GM21786 (cell line): ENCODE measurements at regions not wholly inside any gene's neighbourhood (a gene's known extent, or its start where the extent isn't known, plus 50 kb on each side); places are given as distances from the start of the nearest gene placed in this dataset.

ENCODE experiments used
- ATAC-seq: cut with Tn5 transposase; IDR thresholded peaks from one replicate; pipeline ENCODE4 v1.9.1; 2021; ENCODE audit not compliant: unreplicated experiment

- ATAC-seq: no peak
These were observed 336.4 kb upstream of the SLIT2 start for GRCh38 chr4:19915276-19915675.

- no peak for ATAC-seq
These were observed 338.1 kb upstream of the SLIT2 start for GRCh38 chr4:19913650-19914049.

- ATAC-seq: no peak
These were observed 340.7 kb upstream of the SLIT2 start for GRCh38 chr4:19910861-19911525.

- no peak for ATAC-seq
These were observed 346.7 kb upstream of the SLIT2 start for GRCh38 chr4:19905024-19905423.

- ATAC-seq: no peak
These were observed 363.1 kb upstream of the SLIT2 start for GRCh38 chr4:19888587-19888986.

- no peak for ATAC-seq
These were observed 367.9 kb upstream of the SLIT2 start for GRCh38 chr4:19883841-19884240.

- no peak for ATAC-seq
These were observed 371.5 kb upstream of the SLIT2 start for GRCh38 chr4:19880206-19880605.

GRCh38 chr4:19879330-19879729 is 372.4 kb upstream of the SLIT2 start:
- ATAC-seq: no peak

- ATAC-seq: no peak
These were observed 393.7 kb upstream of the SLIT2 start for GRCh38 chr4:19857991-19858390.

- no peak for ATAC-seq
These were observed 394.3 kb upstream of the SLIT2 start for GRCh38 chr4:19857380-19857779.

- no peak for ATAC-seq
These were observed 400.8 kb upstream of the SLIT2 start for GRCh38 chr4:19850909-19851308.

- no peak for ATAC-seq
These were observed 407.3 kb upstream of the SLIT2 start for GRCh38 chr4:19844446-19844845.

GRCh38 chr4:19842471-19842870 is 409.2 kb upstream of the SLIT2 start:
- ATAC-seq: no peak

- no peak for ATAC-seq
These were observed 412.8 kb upstream of the SLIT2 start for GRCh38 chr4:19838858-19839257.

- no peak for ATAC-seq
These were observed 416.3 kb upstream of the SLIT2 start for GRCh38 chr4:19835429-19835828.

GRCh38 chr4:19832411-19832810 is 419.3 kb upstream of the SLIT2 start:
- ATAC-seq: no peak

- no peak for ATAC-seq
These were observed 419.9 kb upstream of the SLIT2 start for GRCh38 chr4:19831644-19832285.

GRCh38 chr4:19829101-19829500 is 422.6 kb upstream of the SLIT2 start:
- ATAC-seq: no peak

GRCh38 chr4:19823781-19824180 is 427.9 kb upstream of the SLIT2 start:
- no peak for ATAC-seq

GRCh38 chr4:19819737-19820136 is 432.0 kb upstream of the SLIT2 start:
- ATAC-seq: no peak

- ATAC-seq: no peak
These were observed 441.7 kb upstream of the SLIT2 start for GRCh38 chr4:19809989-19810388.

- no peak for ATAC-seq
These were observed 444.2 kb upstream of the SLIT2 start for GRCh38 chr4:19807505-19807904.

- no peak for ATAC-seq
These were observed 444.8 kb upstream of the SLIT2 start for GRCh38 chr4:19806865-19807264.
